WTC11 (cell line): ENCODE measurements at regions not wholly inside any gene's neighbourhood (a gene's known extent, or its start where the extent isn't known, plus 50 kb on each side); places are given as distances from the start of the nearest gene placed in this dataset.

Experiments
- ATF3 ChIP-seq: sonication (generic); formaldehyde crosslinking; conservative IDR thresholded peaks from 2 replicates; pipeline ENCODE4 v1.8.1; 2022; ENCODE audit warnings: mild to moderate bottlenecking, missing genetic modification reagents
- CREB1 ChIP-seq: sonication (generic); formaldehyde crosslinking; IDR thresholded peaks from 2 replicates; pipeline ENCODE4 v1.8.0; 2023; ENCODE audit warnings: mild to moderate bottlenecking, missing genetic modification reagents
- ETV6 ChIP-seq: sonication (generic); formaldehyde crosslinking; IDR thresholded peaks from 2 replicates; pipeline ENCODE4 v1.8.1; 2022; ENCODE audit warnings: mild to moderate bottlenecking, missing genetic modification reagents
- MAX ChIP-seq: sonication (generic); formaldehyde crosslinking; IDR thresholded peaks from 2 replicates; pipeline ENCODE4 v1.8.0; 2022; ENCODE audit warnings: mild to moderate bottlenecking, missing genetic modification reagents
- NFYB ChIP-seq: sonication (generic); formaldehyde crosslinking; conservative IDR thresholded peaks from 2 replicates; pipeline ENCODE4 v1.8.0; 2022; ENCODE audit warnings: low read depth, missing genetic modification reagents
- NR2C2 ChIP-seq: sonication (generic); formaldehyde crosslinking; IDR thresholded peaks from 2 replicates; pipeline ENCODE4 v1.8.0; 2022; ENCODE audit warnings: mild to moderate bottlenecking, missing genetic modification reagents
- PRRX2 ChIP-seq: fragments of 250-450 bp; sonication (Bioruptor Pico); IDR thresholded peaks from 2 replicates; pipeline ENCODE4 v1.8.0; 2021; ENCODE audit warnings: mild to moderate bottlenecking
- ZNF512 ChIP-seq: sonication (generic); formaldehyde crosslinking; IDR thresholded peaks from 2 replicates; pipeline ENCODE4 v1.8.1; 2022; ENCODE audit warnings: missing genetic modification reagents, borderline replicate concordance
- TF ChIP-seq, protein P1 (sequence below): fragments of 200-600 bp; IDR thresholded peaks from 2 replicates; pipeline ENCODE4 v1.8.0; 2022; ENCODE audit warnings: antibody characterized with exemption

GRCh38 chr22:47448231-47449223, 686.1 kb downstream of the TBC1D22A start:
- TF ChIP-seq NR2C2 (CRISPR knock-in tag): no peak
- TF ChIP-seq, protein P1, sequence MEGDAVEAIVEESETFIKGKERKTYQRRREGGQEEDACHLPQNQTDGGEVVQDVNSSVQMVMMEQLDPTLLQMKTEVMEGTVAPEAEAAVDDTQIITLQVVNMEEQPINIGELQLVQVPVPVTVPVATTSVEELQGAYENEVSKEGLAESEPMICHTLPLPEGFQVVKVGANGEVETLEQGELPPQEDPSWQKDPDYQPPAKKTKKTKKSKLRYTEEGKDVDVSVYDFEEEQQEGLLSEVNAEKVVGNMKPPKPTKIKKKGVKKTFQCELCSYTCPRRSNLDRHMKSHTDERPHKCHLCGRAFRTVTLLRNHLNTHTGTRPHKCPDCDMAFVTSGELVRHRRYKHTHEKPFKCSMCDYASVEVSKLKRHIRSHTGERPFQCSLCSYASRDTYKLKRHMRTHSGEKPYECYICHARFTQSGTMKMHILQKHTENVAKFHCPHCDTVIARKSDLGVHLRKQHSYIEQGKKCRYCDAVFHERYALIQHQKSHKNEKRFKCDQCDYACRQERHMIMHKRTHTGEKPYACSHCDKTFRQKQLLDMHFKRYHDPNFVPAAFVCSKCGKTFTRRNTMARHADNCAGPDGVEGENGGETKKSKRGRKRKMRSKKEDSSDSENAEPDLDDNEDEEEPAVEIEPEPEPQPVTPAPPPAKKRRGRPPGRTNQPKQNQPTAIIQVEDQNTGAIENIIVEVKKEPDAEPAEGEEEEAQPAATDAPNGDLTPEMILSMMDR: no peak
- TF ChIP-seq ETV6 (CRISPR knock-in tag): no peak
- no peak for TF ChIP-seq PRRX2 (CRISPR knock-in tag)
- TF ChIP-seq MAX (CRISPR knock-in tag): no peak
- no peak for TF ChIP-seq ATF3 (CRISPR knock-in tag)
- no peak for TF ChIP-seq CREB1
- no peak for TF ChIP-seq NFYB
- TF ChIP-seq ZNF512: no peak
